HG03520 (cell line): ENCODE measurements at regions not wholly inside any gene's neighbourhood (a gene's known extent, or its start where the extent isn't known, plus 50 kb on each side); places are given as distances from the start of the nearest gene placed in this dataset.

ENCODE experiments used
- ATAC-seq: cut with Tn5 transposase; IDR thresholded peaks from one replicate; pipeline ENCODE4 v1.9.1; 2021; ENCODE audit warnings: mild to moderate bottlenecking, moderate library complexity; ENCODE audit not compliant: unreplicated experiment

GRCh38 chr4:124184792-124185191 lies 527.7 kb downstream of the ANKRD50 start:
- no peak for ATAC-seq

GRCh38 chr4:124188595-124188994 lies 523.9 kb downstream of the ANKRD50 start:
- no peak for ATAC-seq

GRCh38 chr4:124189545-124189944 lies 523.0 kb downstream of the ANKRD50 start:
- ATAC-seq = no peak

- ATAC-seq = peak; percentile 66
Observed at GRCh38 chr4:124191329-124191728, 521.2 kb downstream of the ANKRD50 start.

GRCh38 chr4:124192544-124192943 lies 520.0 kb downstream of the ANKRD50 start:
- ATAC-seq = no peak

- no peak for ATAC-seq
Observed at GRCh38 chr4:124199185-124199584, 513.3 kb downstream of the ANKRD50 start.

GRCh38 chr4:124199755-124200154 lies 512.8 kb downstream of the ANKRD50 start:
- no peak for ATAC-seq

GRCh38 chr4:124201636-124202035 lies 510.9 kb downstream of the ANKRD50 start:
- no peak for ATAC-seq

GRCh38 chr4:124202099-124202498 lies 510.4 kb downstream of the ANKRD50 start:
- no peak for ATAC-seq

- no peak for ATAC-seq
Observed at GRCh38 chr4:124203613-124204238, 508.8 kb downstream of the ANKRD50 start.

GRCh38 chr4:124206779-124207605 lies 505.5 kb downstream of the ANKRD50 start:
- no peak for ATAC-seq

- ATAC-seq = no peak
Observed at GRCh38 chr4:124209211-124209610, 503.3 kb downstream of the ANKRD50 start.

- ATAC-seq = no peak
Observed at GRCh38 chr4:124209626-124210025, 502.9 kb downstream of the ANKRD50 start.

- no peak for ATAC-seq
Observed at GRCh38 chr4:124210746-124211145, 501.8 kb downstream of the ANKRD50 start.

GRCh38 chr4:124212815-124213630 lies 499.5 kb downstream of the ANKRD50 start:
- no peak for ATAC-seq

- no peak for ATAC-seq
Observed at GRCh38 chr4:124219389-124219788, 493.1 kb downstream of the ANKRD50 start.

- ATAC-seq = no peak
Observed at GRCh38 chr4:124224256-124224655, 488.3 kb downstream of the ANKRD50 start.

GRCh38 chr4:124227981-124228380 lies 484.6 kb downstream of the ANKRD50 start:
- ATAC-seq = no peak

GRCh38 chr4:124230268-124230667 lies 482.3 kb downstream of the ANKRD50 start:
- ATAC-seq = no peak

- no peak for ATAC-seq
Observed at GRCh38 chr4:124234771-124235170, 477.8 kb downstream of the ANKRD50 start.

GRCh38 chr4:124243671-124244366 lies 468.7 kb downstream of the ANKRD50 start:
- ATAC-seq = no peak
